ENCODE measurements at regions not wholly inside any gene's neighbourhood (a gene's known extent, or its start where the extent isn't known, plus 50 kb on each side); places are given as distances from the start of the nearest gene placed in this dataset.
"Not testable (repeated sequence)": the region's sequence is repeated elsewhere in the genome, so short reads cannot be mapped to it uniquely, and the experiment has no call there.

GRCh38 chr10:130263289-130263688, 127.1 kb downstream of the GLRX3 start:
- DNase-seq = no peak

GRCh38 chr10:130265542-130265941, 129.4 kb downstream of the GLRX3 start:
- DNase-seq = no peak

- DNase-seq = no peak
Measured at GRCh38 chr10:130282492-130283218, 146.5 kb downstream of the GLRX3 start.

- no peak for DNase-seq
Measured at GRCh38 chr10:130283219-130283545, 147.0 kb downstream of the GLRX3 start.

GRCh38 chr10:130295761-130296160, 159.6 kb downstream of the GLRX3 start:
- not testable (repeated sequence) for DNase-seq

GRCh38 chr10:130300608-130301020, 164.4 kb downstream of the GLRX3 start:
- peak; percentile 22 for DNase-seq

GRCh38 chr10:130301021-130301892, 165.1 kb downstream of the GLRX3 start:
- DNase-seq = peak; percentile 40

GRCh38 chr10:130326954-130327353, 190.8 kb downstream of the GLRX3 start:
- DNase-seq = no peak

- no peak for DNase-seq
Measured at GRCh38 chr10:130329792-130330191, 193.6 kb downstream of the GLRX3 start.

- no peak for DNase-seq
Measured at GRCh38 chr10:130333185-130333584, 197.0 kb downstream of the GLRX3 start.

GRCh38 chr10:130335336-130335735, 199.1 kb downstream of the GLRX3 start:
- DNase-seq = no peak

- no peak for DNase-seq
Measured at GRCh38 chr10:130336617-130337304, 200.6 kb downstream of the GLRX3 start.

GRCh38 chr10:130337305-130337640, 201.1 kb downstream of the GLRX3 start:
- DNase-seq = no peak

GRCh38 chr10:130337696-130338635, 201.8 kb downstream of the GLRX3 start:
- DNase-seq = no peak

GRCh38 chr10:130338636-130339024, 202.4 kb downstream of the GLRX3 start:
- no peak for DNase-seq

- no peak for DNase-seq
Measured at GRCh38 chr10:130339091-130339490, 202.9 kb downstream of the GLRX3 start.

- no peak for DNase-seq
Measured at GRCh38 chr10:130339911-130340310, 203.7 kb downstream of the GLRX3 start.

- DNase-seq = no peak
Measured at GRCh38 chr10:130340816-130341215, 204.6 kb downstream of the GLRX3 start.

GRCh38 chr10:130341356-130341755, 205.2 kb downstream of the GLRX3 start:
- DNase-seq = no peak

GRCh38 chr10:130345728-130346127, 209.5 kb downstream of the GLRX3 start:
- DNase-seq = no peak

- DNase-seq = no peak
Measured at GRCh38 chr10:130350996-130351395, 214.8 kb downstream of the GLRX3 start.

GRCh38 chr10:130351466-130352290, 215.5 kb downstream of the GLRX3 start:
- DNase-seq = no peak
